NB4 (cell line): ENCODE measurements at regions not wholly inside any gene's neighbourhood (a gene's known extent, or its start where the extent isn't known, plus 50 kb on each side); places are given as distances from the start of the nearest gene placed in this dataset.

Experiments
- DNase-seq: peaks from one replicate; pipeline ENCODE4 v3.0.0; 2010; ENCODE audit warnings: low read depth
- H3K4me3 ChIP-seq: one replicate; pipeline ENCODE4 v1.5.1; 2011; ENCODE audit warnings: mild to moderate bottlenecking, low read depth, low read length, moderate library complexity
- MYC ChIP-seq: IDR thresholded peaks from 2 replicates; pipeline ENCODE4 v1.6.1; 2011; ENCODE audit warnings: low read depth, low read length
- POLR2A ChIP-seq: IDR thresholded peaks from 2 replicates; pipeline ENCODE4 v1.6.1; 2011; ENCODE audit warnings: mild to moderate bottlenecking; ENCODE audit not compliant: insufficient read length; ENCODE audit errors: extremely low read depth
- TF ChIP-seq, protein P1 (sequence below): IDR thresholded peaks from 2 replicates; pipeline ENCODE4 v1.6.1; 2011; ENCODE audit warnings: low read depth, low read length
- TF ChIP-seq, protein P2 (sequence below): IDR thresholded peaks from one replicate; pipeline ENCODE4 v1.5.1; 2012; ENCODE audit warnings: low read depth, low read length

DNA sequence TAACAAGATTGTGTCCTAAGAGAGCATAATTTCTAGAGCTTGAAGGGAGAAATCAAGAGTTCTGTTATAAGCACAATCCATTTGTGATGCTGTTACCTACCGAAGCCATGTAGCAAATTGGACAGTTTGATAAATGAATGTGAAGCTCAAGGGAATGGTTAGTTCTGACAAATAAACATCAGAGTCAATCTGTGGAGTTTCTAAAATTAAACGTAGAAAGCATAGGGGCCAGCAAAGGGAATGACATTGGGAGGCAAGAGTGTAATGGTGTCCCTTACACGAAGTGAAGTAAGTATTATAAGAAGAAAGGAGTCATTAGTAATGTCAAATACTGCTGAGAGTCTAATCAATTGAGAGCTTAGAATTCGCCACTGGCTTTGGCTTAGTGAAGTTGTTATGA lies 200.2 kb upstream of the SLITRK1 start:
- DNase-seq: no peak

DNA sequence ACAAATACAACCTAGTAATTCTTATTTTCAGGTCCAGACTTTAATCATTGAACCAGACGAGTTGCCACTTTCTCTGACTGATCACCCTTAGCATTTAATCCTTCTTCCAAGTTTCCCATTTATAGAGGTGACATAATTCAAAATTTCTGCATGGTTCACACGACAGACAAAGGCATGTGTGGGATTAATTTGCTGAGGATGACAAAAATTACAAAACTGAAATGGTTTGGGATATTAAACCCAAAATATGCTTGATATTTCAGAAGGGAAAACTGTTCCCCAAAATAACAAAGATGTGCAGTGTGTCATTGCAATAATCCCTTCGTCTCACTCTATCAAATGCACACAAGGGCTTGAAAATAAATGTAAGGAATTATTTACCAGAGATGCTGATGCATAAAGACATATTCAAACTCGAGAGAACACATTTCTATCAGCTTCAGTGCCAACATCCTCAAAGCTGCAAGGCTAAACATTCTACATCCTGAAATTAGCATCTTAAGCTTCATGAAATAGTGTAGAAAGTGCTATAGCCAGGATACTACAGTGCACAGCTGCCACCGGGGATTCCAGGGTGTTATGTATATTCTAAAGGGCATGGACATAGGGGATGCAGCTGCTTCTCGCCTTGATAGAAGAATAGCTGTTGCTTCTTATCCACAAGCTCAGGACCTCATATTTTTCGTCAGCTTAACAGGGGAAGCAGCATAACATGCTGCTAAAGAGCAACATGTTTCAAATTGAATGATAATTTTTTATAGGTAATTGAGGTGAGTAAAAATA lies 198.7 kb upstream of the SLITRK1 start:
- no peak overlapping the region for H3K4me3 ChIP-seq
- TF ChIP-seq, protein P1, sequence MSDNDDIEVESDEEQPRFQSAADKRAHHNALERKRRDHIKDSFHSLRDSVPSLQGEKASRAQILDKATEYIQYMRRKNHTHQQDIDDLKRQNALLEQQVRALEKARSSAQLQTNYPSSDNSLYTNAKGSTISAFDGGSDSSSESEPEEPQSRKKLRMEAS: no peak
- TF ChIP-seq POLR2A (no peak), MYC (no peak)
- TF ChIP-seq, protein P2, sequence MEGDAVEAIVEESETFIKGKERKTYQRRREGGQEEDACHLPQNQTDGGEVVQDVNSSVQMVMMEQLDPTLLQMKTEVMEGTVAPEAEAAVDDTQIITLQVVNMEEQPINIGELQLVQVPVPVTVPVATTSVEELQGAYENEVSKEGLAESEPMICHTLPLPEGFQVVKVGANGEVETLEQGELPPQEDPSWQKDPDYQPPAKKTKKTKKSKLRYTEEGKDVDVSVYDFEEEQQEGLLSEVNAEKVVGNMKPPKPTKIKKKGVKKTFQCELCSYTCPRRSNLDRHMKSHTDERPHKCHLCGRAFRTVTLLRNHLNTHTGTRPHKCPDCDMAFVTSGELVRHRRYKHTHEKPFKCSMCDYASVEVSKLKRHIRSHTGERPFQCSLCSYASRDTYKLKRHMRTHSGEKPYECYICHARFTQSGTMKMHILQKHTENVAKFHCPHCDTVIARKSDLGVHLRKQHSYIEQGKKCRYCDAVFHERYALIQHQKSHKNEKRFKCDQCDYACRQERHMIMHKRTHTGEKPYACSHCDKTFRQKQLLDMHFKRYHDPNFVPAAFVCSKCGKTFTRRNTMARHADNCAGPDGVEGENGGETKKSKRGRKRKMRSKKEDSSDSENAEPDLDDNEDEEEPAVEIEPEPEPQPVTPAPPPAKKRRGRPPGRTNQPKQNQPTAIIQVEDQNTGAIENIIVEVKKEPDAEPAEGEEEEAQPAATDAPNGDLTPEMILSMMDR: no peak
- DNase-seq: no peak

More for the DNA sequence above, 200.2 kb upstream of the SLITRK1 start:
- no peak overlapping the region for H3K4me3 ChIP-seq
- TF ChIP-seq MYC (no peak), POLR2A (no peak)
- TF ChIP-seq, protein P1: no peak
- TF ChIP-seq, protein P2: no peak

DNA sequence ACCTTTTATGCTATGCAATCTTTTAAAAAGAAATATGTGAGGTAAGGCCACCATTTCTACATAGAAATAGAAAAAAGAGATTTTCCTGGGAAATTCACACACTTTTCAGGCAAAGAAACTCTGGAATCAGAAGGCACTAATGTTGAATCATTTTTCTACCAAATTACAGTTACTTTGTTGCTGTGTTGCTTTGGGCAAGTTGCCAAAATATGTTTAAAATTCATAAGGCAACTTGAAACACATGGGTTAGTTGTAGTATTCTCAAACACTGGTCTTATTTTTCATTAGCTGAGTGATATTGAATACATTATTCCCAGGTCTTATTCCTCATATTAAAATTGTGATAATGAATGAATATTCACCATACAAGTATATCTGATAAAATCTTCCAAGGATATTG lies 195.0 kb upstream of the SLITRK1 start:
- DNase-seq: no peak
- no peak overlapping the region for H3K4me3 ChIP-seq
- TF ChIP-seq, protein P2: no peak
- TF ChIP-seq POLR2A (no peak), MYC (no peak)
- TF ChIP-seq, protein P1: no peak

DNA sequence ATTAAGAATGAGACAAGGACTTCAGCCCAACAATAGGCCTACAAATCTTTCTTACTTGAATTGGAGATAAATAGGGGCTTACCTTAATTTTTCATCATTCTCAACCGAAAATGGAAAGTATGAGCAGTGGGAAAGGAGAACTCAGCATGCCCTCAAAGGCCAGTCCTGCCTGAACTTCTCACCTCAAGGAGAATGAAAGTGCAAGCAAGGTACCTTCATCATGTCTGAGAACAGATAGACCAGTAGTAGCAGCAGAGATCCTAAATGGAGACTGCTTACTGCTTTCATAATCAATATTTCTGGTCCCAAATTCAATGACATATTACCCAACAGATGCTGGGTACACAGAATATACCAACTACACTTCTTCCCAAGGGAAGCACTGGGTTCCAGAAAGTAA lies 194.0 kb upstream of the SLITRK1 start:
- DNase-seq: no peak
- TF ChIP-seq, protein P2: no peak
- TF ChIP-seq, protein P1: no peak
- no peak for TF ChIP-seq MYC
- TF ChIP-seq POLR2A: no peak
- H3K4me3 ChIP-seq: no peak overlapping the region

DNA sequence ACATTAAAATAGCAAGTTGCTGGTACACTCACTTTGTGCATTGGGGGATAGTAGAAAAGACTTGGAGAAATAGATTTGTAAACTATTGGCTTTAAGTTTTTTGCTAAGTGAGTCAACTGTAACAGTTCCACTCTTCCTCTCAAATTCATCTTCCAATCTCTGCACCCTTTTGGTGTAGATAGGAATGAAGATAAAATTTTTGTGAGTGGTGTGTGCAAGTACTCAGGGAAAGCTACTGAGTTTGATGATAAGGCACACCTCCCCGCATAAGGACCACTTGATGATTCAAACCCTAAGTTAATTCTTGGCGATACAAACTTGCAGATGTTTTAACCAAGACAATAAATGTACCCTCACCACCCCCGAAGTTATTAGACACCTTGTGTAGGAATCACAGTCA lies 168.3 kb upstream of the SLITRK1 start:
- H3K4me3 ChIP-seq: no peak overlapping the region
- no peak for DNase-seq
- TF ChIP-seq, protein P1: no peak
- no peak for TF ChIP-seq POLR2A
- TF ChIP-seq MYC: no peak
- TF ChIP-seq, protein P2: no peak
